NCI-H2107 treated with DMSO at 0.1 percent for 48 hours (cell line): ENCODE measurements at regions not wholly inside any gene's neighbourhood (a gene's known extent, or its start where the extent isn't known, plus 50 kb on each side); places are given as distances from the start of the nearest gene placed in this dataset.
A peak's percentile ranks its signal among the peaks of the same experiment; 100 is the strongest.

Experiments used
- DNase-seq: peaks from one replicate; lab custom pipeline; 2025; ENCODE audit not compliant: unreplicated experiment; lab: John Stamatoyannopoulos, UW

DNA sequence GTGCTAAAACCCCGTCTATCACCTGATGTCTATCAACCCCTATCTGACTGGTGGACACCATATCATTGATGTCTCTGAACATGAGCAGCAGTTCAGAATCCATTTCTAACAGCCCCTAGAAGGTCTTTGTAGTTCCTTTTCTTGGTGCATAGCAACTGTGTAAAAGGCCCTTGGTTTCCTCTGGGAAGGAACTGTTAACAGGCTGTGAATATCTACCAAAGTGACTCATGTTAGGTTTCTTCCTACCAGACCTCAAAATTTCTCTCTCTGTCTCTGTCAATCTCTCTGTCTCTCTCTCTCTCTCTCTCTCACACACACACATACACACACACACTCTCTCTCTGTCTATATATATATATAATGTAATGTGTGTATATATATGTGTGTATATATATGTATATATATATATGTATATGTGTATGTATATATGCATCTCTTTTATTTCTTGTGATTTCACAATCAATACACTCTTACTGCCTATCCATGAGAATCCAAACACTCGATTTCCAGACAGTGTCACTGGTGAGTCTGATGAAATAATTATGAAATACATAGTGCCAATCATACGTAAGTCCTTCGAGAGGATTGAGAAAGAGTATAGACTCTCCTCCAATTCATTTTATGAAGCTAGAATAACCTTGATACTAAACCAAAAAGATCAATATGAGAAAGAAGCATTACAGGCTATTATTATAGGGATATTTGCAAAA, 335.9 kb upstream of the SLCO3A1 start:
- no peak for DNase-seq

DNA sequence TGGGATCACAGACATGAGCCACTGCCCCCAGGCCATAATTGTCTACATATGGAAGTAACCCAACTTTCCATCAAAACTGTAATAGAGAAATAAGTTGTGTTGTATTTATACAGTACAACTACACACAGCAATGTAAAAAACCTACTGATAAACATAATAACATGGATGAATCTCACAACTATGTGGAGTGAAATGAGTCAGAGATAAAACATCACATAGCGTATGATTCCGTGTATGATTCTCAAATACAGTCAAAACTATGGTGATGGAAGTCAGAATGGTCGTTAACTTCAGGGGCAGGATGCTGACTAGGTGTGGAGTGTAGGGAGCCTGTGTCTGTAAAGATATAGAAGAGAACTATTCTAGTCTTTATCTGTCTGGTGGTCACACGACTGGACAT, 332.7 kb upstream of the SLCO3A1 start:
- no peak for DNase-seq

GRCh38 chr15:91521548-91521947, 332.0 kb upstream of the SLCO3A1 start:
- no peak for DNase-seq

DNA sequence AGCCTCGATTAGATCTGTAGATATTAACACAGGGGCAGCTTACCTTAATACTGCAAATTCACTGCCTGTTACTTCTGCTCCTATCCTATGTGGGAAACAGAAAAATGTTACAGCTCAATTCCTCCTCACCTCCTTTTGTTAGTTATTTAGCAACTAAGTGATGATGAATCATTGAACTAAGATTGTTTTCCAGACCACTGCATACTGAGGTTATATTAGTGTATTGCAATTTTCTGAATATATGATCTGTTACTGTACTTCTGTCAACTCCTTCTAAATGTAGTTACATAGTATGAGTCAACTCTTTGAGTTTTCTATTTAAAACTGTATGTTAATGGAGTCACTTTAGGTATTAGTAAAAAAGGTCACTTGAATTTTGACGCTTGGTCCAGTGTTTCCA, 331.5 kb upstream of the SLCO3A1 start:
- no peak for DNase-seq

DNA sequence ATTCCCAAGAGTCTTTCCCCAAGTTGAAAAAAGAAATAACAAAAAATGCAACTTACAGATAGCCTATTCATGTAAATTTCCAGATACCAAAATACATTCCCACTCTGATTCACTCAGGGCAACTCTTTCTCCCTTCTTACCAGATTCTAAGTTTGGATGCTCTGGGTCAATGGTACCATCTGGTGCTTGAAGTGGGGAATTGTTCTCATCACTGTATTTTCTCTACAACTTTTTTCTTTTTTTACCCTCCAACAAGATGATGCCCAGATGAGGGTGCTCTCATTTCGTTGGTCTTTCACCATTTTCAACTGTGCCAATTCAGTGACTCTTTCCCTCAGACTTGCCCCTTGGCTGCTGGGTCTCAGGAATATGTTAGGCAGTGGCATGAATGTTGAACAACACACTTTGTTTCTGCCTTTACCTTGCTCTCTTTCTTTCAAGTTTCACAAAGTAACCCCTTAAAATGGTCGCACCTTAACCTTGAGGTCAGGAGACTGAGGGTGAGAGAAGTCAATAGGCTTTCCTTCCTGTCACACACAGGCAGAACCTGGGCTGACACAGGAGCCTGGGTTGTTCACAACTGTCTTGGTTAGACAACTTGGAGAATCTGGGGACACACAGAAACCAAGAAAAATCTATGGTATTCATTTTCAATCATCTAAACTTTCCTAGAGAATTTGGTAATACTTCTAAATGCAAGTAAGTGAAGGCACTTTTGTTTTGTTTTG, 330.7 kb upstream of the SLCO3A1 start:
- peak; percentile 51 for DNase-seq

- DNase-seq = no peak
These were observed 329.9 kb upstream of the SLCO3A1 start for GRCh38 chr15:91523596-91523995.

DNA sequence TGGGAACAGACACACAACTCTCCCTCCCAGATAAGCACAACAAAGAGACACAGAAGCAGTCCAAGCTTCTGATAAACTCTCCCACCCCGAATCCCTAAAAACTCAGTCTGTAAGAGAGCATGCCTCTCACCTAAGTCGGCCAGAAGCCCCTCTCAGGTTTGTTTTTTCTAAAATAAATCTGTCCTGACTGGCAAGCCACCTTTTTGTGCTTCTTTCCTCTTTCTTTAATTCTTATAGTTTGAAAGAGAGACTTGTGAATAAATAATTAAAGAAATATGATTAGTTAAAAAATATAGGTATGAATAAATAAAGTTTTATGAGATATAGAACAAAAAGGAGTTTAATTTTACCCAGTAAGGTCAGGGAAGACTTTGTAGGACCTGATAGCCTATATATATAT, 329.0 kb upstream of the SLCO3A1 start:
- no peak for DNase-seq

DNA sequence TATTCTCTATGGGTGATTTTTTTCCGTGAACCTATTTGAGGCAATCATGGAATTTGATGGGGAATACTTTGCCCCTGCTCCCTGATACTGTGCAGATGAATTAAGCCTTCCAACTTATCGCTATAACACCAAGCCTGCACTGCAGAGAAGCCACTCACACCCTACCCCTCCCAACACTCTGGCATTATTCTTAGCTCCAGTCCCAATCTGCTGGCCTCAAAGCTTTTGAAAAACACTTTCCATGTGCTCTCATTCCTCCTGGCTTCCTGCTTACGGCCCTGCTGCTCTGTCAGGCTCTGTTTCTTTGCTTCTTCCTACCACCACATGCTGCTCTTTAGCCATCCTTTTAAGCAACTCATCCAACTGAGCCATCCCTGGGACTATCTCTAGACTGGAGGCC, 327.8 kb upstream of the SLCO3A1 start:
- no peak for DNase-seq

- no peak for DNase-seq
These were observed 327.1 kb upstream of the SLCO3A1 start for GRCh38 chr15:91526424-91526823.

- DNase-seq = no peak
These were observed 324.7 kb upstream of the SLCO3A1 start for GRCh38 chr15:91528801-91529200.

DNA sequence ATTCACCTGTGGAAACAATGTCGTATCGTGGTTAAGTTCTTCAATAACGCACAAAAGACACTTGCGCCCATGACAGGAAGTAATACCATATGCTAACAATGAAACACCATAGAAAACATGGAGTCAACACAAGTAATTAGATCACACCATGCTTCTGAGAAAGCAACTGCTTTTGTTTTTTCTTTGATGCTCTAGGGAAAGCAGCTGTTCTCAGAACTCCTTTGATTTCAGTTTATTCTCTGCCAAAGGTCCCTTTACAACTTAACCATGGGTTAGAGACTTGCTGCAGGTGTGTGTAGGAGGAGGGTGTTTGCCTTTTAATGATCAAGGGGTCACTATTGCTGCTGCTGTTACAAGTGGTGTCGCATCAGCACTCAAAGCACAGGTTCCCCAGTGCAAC, 324.0 kb upstream of the SLCO3A1 start:
- DNase-seq = peak; percentile 55

- DNase-seq = no peak
These were observed 323.2 kb upstream of the SLCO3A1 start for GRCh38 chr15:91530279-91530678.

DNA sequence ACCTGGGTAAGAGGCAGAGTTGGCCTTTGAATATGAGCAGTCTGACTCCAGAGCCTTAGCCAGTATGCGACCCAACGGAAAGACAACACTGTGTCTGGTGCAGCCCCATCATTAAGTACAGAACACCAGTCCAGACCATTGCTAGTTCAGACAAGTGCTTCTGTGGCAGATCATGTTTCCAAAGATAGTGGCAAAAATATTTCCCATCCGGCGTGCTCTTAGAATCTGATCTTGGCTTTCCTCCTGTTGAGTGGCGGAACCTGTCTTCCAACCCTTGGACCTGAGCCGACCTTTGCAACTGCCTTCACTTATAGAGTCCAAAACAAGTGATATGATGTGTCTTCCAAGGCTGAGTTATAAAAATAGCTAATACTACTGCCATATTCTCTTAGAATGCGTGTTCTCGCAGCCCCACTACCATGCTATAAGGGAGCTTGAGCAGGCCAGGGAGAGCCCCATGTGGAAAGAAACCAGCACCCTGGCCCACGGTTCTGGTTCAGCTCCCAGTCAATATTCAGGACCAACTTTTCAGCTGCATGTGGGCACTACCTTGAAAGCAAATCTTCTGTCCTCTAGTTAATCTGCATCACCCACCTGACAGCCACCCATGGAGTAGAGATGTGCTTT, 322.4 kb upstream of the SLCO3A1 start:
- no peak for DNase-seq

- no peak for DNase-seq
These were observed 319.3 kb upstream of the SLCO3A1 start for GRCh38 chr15:91534235-91534634.

- no peak for DNase-seq
These were observed 318.5 kb upstream of the SLCO3A1 start for GRCh38 chr15:91534976-91535375.

DNA sequence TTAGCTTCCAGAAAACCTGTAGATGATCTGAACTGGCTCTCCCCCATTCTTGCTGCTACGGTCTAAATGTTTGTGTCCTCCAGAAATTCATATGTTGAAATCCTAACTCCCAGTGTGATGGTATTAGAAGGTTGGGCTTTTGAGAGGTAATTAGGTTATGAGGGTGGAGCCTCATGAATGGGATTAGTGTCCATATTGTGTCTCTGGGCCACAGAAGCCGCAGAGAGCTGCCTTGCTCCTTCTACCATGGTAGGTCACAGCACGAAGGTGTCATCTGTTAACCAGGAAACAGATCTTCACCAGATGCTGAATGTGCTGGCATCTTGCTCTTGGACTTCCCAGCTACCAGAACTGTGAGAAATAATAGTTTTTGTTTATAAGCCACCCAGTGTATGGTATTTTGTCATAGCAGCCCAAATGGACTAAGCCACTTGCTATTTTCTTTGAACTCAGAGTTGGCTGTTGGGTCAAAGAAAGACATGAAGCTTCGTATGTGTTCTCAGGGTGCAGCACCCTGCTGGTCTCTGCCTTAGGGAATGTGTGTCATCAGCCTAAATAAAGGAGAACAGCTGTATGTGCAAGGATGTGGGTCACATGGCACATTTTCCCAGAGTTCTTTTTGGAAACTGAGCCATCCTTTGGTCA, 317.5 kb upstream of the SLCO3A1 start:
- DNase-seq = peak; percentile 25

DNA sequence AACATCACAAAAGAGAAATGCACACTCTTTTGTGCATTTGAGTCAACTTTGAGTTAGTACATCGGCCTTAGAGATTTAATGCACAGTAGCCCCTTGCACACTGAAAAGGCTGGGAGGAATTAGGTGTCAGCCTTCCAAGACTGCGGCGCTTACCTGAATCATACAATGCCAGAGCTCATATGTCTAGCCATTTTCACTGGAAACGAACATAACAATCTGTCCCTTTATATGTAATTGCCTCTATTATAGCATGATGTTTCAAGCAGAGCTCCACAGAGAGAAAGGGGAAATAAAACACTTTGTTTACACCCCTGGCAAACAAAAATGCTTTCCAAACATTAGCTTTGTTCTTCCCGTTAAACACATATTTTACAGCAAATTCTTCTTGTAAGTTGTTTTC, 315.7 kb upstream of the SLCO3A1 start:
- DNase-seq = peak; percentile 65

GRCh38 chr15:91538782-91539181, 314.7 kb upstream of the SLCO3A1 start:
- no peak for DNase-seq

GRCh38 chr15:91541286-91541685, 312.2 kb upstream of the SLCO3A1 start:
- DNase-seq = no peak

- DNase-seq = no peak
These were observed 311.3 kb upstream of the SLCO3A1 start for GRCh38 chr15:91542226-91542625.

- DNase-seq = no peak
These were observed 306.2 kb upstream of the SLCO3A1 start for GRCh38 chr15:91547356-91547755.

GRCh38 chr15:91548549-91548948, 305.0 kb upstream of the SLCO3A1 start:
- peak; percentile 62 for DNase-seq
